GM12874 (cell line): ENCODE measurements at regions not wholly inside any gene's neighbourhood (a gene's known extent, or its start where the extent isn't known, plus 50 kb on each side); places are given as distances from the start of the nearest gene placed in this dataset.

Experiments used
- CTCF ChIP-seq: IDR thresholded peaks from 2 replicates; pipeline ENCODE4 v1.5.1; 2011; ENCODE audit warnings: low read depth, mild to moderate bottlenecking, control low read depth, low read length, moderate library complexity; ENCODE audit not compliant: insufficient read depth

GRCh38 chr2:21453723-21454450, 330.1 kb downstream of the TDRD15 start:
- TF ChIP-seq CTCF = no peak

- TF ChIP-seq CTCF = no peak
Measured at GRCh38 chr2:21454839-21455238, 331.1 kb downstream of the TDRD15 start.

GRCh38 chr2:21461754-21462240, 338.0 kb downstream of the TDRD15 start:
- TF ChIP-seq CTCF = no peak

- no peak for TF ChIP-seq CTCF
Measured at GRCh38 chr2:21466341-21466927, 342.7 kb downstream of the TDRD15 start.

GRCh38 chr2:21467280-21467818, 343.6 kb downstream of the TDRD15 start:
- TF ChIP-seq CTCF = no peak

GRCh38 chr2:21467910-21468309, 344.1 kb downstream of the TDRD15 start:
- TF ChIP-seq CTCF = no peak

GRCh38 chr2:21468624-21469023, 344.9 kb downstream of the TDRD15 start:
- no peak for TF ChIP-seq CTCF
